Lower leg skin (tissue), 4 donors: ENCODE measurements at regions not wholly inside any gene's neighbourhood (a gene's known extent, or its start where the extent isn't known, plus 50 kb on each side); places are given as distances from the start of the nearest gene placed in this dataset.
A peak's percentile ranks its signal among the peaks of the same experiment; 100 is the strongest.

Experiments used
- DNase-seq, 2 donors: peaks; one replicate each; pipeline ENCODE4 v3.0.0-alpha.2; 2019; ENCODE audit warnings: low spot score in 2 of 2
- H3K4me3 ChIP-seq: fragments of 200-600 bp; sonication (generic); 2 replicates; pipeline ENCODE4 v1.5.1; 2017; ENCODE audit warnings: mild to moderate bottlenecking, low read depth; ENCODE audit not compliant: poor library complexity, severe bottlenecking
- CTCF ChIP-seq, 3 donors: fragments of 450-650 bp; IDR thresholded peaks; one replicate each; pipeline ENCODE4 v1.5.1; 2016; ENCODE audit warnings: antibody characterized with exemption in 3 of 3, mild to moderate bottlenecking in 3 of 3, moderate library complexity in 2 of 3
- POLR2A ChIP-seq, 2 donors: fragments of 450-650 bp; IDR thresholded peaks; one replicate each; pipeline ENCODE4 v1.6.1; 2016 to 2017; ENCODE audit warnings: antibody characterized with exemption in 2 of 2, mild to moderate bottlenecking in 1 of 2, moderate library complexity in 1 of 2
- WGBS, 2 donors: methylation state at CpG; one replicate each; pipeline ENCODE4 v1.1.5; 2018; 5-methylcytosine and 5-hydroxymethylcytosine counted together
- intact Hi-C: fragments of 100-400 bp; cut with DNase I; formaldehyde crosslinking; loops from one replicate; pipeline ENCODE4 v1.15.0; 2023; ENCODE audit warnings: low total_unique reads

- TF ChIP-seq CTCF (IDR thresholded peaks at IDR 0.05) (no peak), POLR2A (IDR thresholded peaks at IDR 0.05) (no peak)
- WGBS, 2 donors = 51 to 54% methylated on average over 2 of the region's 2 CpGs
- intact Hi-C loops = no loop called here
These were observed 1532.3 kb downstream of the KCNT2 start for GRCh38 chr1:195075973-195076372.

GRCh38 chr1:195071461-195071860 is 1536.8 kb downstream of the KCNT2 start:
- DNase-seq = no peak
- TF ChIP-seq POLR2A (IDR thresholded peaks at IDR 0.05) = no peak
- no peak for TF ChIP-seq CTCF (IDR thresholded peaks at IDR 0.05)
- no peak overlapping the region for H3K4me3 ChIP-seq
- 74 to 78% methylated on average over 6 of the region's 6 CpGs for WGBS, 2 donors
- intact Hi-C loops = no loop called here

More at GRCh38 chr1:195075973-195076372, 1532.3 kb downstream of the KCNT2 start:
- DNase-seq = no peak
- H3K4me3 ChIP-seq = no peak overlapping the region

- intact Hi-C loops = no loop called here
- WGBS, 2 donors = 86 to 91% methylated on average over 5 of the region's 5 CpGs
- TF ChIP-seq POLR2A (IDR thresholded peaks at IDR 0.05) = no peak
- no peak for TF ChIP-seq CTCF (IDR thresholded peaks at IDR 0.05)
- no peak overlapping the region for H3K4me3 ChIP-seq
- no peak for DNase-seq
These were observed 1542.8 kb downstream of the KCNT2 start for GRCh38 chr1:195065437-195065836.

- no peak overlapping the region for H3K4me3 ChIP-seq
- TF ChIP-seq POLR2A (IDR thresholded peaks at IDR 0.05) (no peak), CTCF (IDR thresholded peaks at IDR 0.05) (no peak)
- DNase-seq = no peak
- 88 to 91% methylated on average over 1 of the region's 1 CpG for WGBS, 2 donors
- intact Hi-C loops = no loop called here
These were observed 1543.9 kb downstream of the KCNT2 start for GRCh38 chr1:195064358-195064757.

GRCh38 chr1:195054217-195054687 is 1554.0 kb downstream of the KCNT2 start:
- 90 to 95% methylated on average over 26 to 27 of the region's 27 CpGs for WGBS, 2 donors

More at GRCh38 chr1:195054217-195054687, 1554.0 kb downstream of the KCNT2 start:
- DNase-seq = peak in 1 of 2 donors; percentile 68
- TF ChIP-seq CTCF (IDR thresholded peaks at IDR 0.05) (no peak), POLR2A (IDR thresholded peaks at IDR 0.05) (no peak)
- intact Hi-C loops = no loop called here
- no peak overlapping the region for H3K4me3 ChIP-seq
